Ovary (tissue), 3 donors: ENCODE measurements at regions not wholly inside any gene's neighbourhood (a gene's known extent, or its start where the extent isn't known, plus 50 kb on each side); places are given as distances from the start of the nearest gene placed in this dataset.

ENCODE experiments used
- EP300 ChIP-seq: sonication (generic); formaldehyde crosslinking; IDR thresholded peaks from one replicate; pipeline ENCODE4 v1.6.1; 2017; ENCODE audit warnings: antibody characterized with exemption
- POLR2A ChIP-seq: fragments of 450-650 bp; IDR thresholded peaks from one replicate; pipeline ENCODE4 v1.6.1; 2017; ENCODE audit warnings: antibody characterized with exemption, mild to moderate bottlenecking, moderate library complexity
- TF ChIP-seq, protein P1 (sequence below), 3 donors: fragments of 450-650 bp in 2 of 3; fragments of 200-600 bp in 1 of 3; IDR thresholded peaks; one replicate each; pipeline versions ENCODE4 v1.5.1 to v1.8.0; 2016 to 2022; ENCODE audit warnings: antibody characterized with exemption in 3 of 3, mild to moderate bottlenecking in 1 of 3
- donor health status: DM: no; HTN: no; CAD: no.

DNA sequence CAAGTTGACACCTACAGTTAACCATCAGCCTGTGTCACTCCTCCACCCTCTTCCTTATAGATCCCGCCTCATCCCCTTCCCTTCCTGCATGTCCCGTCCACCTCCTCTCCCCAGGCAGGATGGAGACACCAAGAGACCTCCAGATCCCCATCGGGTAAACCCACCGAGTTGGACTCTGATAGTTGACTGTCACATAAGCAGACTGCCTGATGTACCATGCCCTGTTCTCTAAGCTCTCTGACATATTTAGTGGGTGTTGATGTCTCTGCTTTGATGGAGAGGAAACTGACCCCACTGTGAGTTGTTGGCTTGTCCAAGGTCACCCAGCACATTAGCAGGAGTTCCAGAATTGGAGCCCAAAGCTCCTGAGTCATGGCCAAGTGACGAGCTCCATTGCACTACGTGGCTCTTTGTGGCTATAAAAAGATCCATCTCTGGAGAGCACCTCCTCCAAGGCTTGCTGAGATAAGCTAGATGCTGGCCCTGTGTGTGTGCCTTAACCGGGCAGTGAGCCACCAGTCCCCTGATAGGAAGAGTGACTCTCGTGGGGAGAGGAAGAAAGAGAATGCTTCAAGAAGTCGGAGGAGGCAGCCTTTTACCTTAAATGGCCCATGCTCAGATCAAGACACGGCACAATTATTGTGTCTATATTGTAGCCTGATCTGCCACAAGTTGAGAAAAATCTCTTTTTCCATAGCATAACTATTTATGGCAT, 236.0 kb upstream of the ECI2 start:
- TF ChIP-seq, protein P1, sequence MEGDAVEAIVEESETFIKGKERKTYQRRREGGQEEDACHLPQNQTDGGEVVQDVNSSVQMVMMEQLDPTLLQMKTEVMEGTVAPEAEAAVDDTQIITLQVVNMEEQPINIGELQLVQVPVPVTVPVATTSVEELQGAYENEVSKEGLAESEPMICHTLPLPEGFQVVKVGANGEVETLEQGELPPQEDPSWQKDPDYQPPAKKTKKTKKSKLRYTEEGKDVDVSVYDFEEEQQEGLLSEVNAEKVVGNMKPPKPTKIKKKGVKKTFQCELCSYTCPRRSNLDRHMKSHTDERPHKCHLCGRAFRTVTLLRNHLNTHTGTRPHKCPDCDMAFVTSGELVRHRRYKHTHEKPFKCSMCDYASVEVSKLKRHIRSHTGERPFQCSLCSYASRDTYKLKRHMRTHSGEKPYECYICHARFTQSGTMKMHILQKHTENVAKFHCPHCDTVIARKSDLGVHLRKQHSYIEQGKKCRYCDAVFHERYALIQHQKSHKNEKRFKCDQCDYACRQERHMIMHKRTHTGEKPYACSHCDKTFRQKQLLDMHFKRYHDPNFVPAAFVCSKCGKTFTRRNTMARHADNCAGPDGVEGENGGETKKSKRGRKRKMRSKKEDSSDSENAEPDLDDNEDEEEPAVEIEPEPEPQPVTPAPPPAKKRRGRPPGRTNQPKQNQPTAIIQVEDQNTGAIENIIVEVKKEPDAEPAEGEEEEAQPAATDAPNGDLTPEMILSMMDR (IDR thresholded peaks at IDR 0.05), result no peak
- TF ChIP-seq POLR2A, result no peak
- TF ChIP-seq EP300, result no peak
